Inferior parietal cortex (tissue), 1 donor: ENCODE measurements at regions not wholly inside any gene's neighbourhood (a gene's known extent, or its start where the extent isn't known, plus 50 kb on each side); places are given as distances from the start of the nearest gene placed in this dataset.
"Not testable (repeated sequence)": the region's sequence is repeated elsewhere in the genome, so short reads cannot be mapped to it uniquely, and the experiment has no call there.

Experiments used
- DNase-seq: peaks from one replicate; pipeline ENCODE4 v3.0.0-alpha.2; 2016; ENCODE audit errors: extremely low spot score

- DNase-seq: no peak
These were observed 414.2 kb upstream of the MIR17HG start for GRCh38 chr13:90933097-90933826.

DNA sequence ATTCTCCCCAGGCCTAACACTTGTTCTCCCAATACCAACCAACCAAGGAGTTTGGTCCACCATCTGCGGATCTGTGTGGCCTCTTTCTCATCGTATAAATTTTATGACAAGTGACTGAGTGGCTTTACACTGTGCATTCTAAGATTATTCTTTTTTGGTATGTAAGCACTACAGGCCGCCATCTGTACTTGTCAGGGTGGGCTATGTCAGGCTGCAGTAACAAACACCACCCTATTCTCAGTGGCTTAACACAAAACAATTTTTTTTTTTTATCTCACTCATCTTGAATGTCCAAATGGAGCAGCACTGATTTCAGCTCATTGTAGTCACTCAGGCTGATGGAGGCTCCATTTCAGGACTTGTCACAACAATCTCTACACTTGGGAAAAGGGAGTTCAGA lies 412.7 kb upstream of the MIR17HG start:
- DNase-seq: no peak

- no peak for DNase-seq
These were observed 408.6 kb upstream of the MIR17HG start for GRCh38 chr13:90938848-90939247.

GRCh38 chr13:90943946-90944345 lies 403.5 kb upstream of the MIR17HG start:
- no peak for DNase-seq

DNA sequence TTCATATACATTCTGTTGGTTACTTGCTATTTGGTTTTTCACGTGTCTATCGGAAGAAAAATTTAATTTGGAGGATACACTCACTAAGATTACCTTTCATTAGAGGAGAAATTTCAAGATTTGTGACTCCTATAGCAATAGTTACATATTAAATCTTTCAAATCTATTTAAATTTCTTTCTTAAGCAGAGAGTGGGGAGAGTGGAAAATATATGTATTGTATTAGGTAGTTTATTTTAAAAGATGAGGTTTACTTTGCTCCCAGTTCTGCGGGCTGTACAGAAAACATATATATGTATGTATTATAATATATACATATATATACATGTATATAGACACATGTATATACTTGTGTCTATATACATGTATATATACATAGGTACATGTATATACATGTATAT lies 402.3 kb upstream of the MIR17HG start:
- DNase-seq: not testable (repeated sequence)

DNA sequence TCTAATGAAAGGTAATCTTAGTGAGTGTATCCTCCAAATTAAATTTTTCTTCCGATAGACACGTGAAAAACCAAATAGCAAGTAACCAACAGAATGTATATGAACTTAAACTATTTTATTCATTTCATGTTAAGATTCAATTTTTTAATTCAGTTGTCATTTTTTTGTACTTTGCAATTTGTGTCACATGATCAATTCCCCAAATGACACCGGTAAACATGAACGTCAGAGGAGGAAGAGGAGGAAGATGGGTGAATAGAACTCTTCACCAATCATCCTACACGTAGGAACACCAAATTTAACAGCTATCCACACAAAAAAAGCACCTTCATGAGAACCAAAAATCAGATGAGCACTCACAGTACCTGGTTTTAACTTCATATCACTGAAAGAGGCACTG lies 401.4 kb upstream of the MIR17HG start:
- DNase-seq: not testable (repeated sequence)

GRCh38 chr13:90947976-90948375 lies 399.5 kb upstream of the MIR17HG start:
- DNase-seq: no peak

GRCh38 chr13:90950160-90950559 lies 397.3 kb upstream of the MIR17HG start:
- no peak for DNase-seq

- no peak for DNase-seq
These were observed 395.8 kb upstream of the MIR17HG start for GRCh38 chr13:90951663-90952062.

- no peak for DNase-seq
These were observed 395.2 kb upstream of the MIR17HG start for GRCh38 chr13:90952326-90952725.

DNA sequence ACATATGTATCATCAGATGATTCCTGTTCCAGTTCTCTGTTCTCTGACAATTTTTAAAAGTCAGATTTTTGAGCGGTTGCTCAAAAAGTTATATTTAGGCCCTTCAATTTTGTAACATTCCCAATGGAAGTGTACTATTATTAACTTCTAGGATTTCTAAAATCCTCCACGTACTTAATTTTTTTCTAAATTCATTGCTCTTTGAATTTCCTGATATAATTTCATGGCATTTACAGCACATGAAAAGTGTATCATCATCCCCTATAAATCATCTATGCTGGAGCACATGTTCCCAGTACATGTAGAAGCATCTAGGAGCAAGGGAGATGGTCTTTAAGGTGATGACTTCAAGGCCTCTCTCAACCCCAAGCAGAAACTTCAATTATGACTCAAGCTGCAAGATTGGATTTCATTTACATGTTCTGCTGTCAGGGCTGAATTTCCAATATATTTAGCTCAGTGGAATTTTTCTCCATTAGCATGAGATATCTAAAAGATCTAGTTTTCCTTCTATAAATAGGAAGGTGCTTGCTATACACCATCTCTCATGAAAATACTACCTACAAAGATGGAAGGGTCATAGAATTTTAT lies 392.8 kb upstream of the MIR17HG start:
- no peak for DNase-seq

DNA sequence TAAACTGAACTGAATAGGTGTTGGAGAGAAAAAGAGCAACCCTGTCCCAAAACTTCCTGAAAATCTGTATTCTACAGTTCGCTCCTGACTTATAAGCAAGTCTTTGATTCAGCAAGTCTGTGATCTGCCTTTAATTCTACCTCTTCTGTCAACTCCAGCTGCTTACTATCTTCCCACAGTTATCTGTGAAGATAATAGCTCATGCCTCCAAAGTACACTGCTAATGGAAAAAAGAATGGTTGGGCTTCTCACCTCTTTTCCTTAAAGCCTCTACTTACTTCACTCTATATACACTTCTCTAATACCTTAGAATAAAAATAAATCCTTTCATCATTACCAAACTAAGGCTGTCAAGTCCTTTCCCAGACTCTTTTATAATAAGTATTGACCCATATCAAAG lies 391.5 kb upstream of the MIR17HG start:
- DNase-seq: no peak

GRCh38 chr13:90958866-90959265 lies 388.6 kb upstream of the MIR17HG start:
- DNase-seq: no peak

GRCh38 chr13:90968166-90968904 lies 379.2 kb upstream of the MIR17HG start:
- DNase-seq: peak; percentile 31

DNA sequence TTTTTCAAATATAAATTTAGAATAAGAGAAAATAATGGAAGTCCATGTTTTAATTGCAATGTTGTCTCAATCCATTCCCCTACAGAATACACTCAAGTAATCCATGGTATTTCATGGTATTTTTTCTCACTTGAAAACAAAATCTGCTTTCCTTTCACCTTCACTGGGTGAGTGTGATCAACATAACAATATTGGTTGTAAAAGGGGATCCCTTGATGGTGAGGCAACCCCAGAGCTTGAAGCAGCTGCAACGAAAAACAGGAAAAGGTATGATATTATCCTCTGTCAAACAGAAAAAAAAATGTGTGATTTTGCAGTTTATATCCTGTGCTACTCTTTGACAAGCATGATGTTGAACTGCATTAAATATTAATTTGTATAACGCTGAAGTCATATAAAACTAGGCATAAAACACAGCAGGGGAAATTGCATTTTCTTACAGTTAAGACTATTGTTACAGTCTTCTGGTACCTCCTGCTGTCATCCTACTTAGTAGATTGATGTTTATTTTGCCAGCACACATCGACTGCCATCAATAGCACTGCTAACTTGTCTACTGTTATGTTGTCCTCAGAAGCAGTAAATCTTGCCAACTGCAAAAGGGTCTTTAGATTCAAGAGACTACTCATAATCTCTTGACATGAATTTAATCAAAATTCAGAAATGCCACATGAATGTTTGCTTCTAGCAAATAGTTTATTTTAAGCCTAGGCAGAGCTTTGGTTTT lies 373.1 kb upstream of the MIR17HG start:
- no peak for DNase-seq

- DNase-seq: no peak
These were observed 368.4 kb upstream of the MIR17HG start for GRCh38 chr13:90979059-90979458.

DNA sequence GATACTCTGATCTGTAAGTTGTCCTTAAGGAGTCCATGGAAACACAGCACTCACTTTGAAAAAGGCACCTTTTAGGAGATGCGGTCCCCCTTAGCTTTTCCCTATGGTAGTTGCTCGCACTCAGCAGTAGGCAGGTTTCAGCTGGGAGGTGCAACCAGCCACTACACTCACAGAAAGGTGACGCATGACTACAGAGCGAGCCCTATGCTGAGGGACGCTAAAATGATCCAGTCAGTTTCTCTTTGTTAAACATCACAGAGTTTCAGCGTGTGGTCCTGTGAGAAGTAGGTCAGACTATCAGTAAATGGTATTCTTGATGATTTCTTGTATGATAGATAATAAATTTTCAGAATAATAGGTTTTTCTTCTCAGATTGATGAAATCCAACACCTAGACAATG lies 362.7 kb upstream of the MIR17HG start:
- DNase-seq: no peak

- no peak for DNase-seq
These were observed 352.5 kb upstream of the MIR17HG start for GRCh38 chr13:90995001-90995400.

- DNase-seq: no peak
These were observed 351.9 kb upstream of the MIR17HG start for GRCh38 chr13:90995614-90996013.

GRCh38 chr13:90997951-90998350 lies 349.5 kb upstream of the MIR17HG start:
- no peak for DNase-seq

- DNase-seq: no peak
These were observed 348.1 kb upstream of the MIR17HG start for GRCh38 chr13:90999401-90999800.

DNA sequence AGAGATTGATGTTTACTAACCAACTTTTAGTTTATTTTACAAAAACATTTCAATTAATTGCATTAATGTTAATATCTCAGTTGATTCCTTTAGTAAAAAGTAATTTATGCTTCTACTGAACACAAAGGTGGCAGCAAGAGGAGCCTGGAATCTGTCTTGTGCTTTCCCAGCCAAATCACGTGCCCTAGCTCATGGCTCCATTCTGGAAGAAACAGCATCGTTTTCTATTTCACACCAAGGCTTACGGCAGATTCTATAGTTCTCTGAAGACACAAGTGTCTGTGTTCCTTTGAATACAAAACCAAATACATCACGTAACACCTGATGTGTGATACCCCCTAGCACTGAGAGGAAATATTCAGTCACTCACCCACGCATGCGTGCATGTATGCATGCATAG lies 346.1 kb upstream of the MIR17HG start:
- no peak for DNase-seq
